Esophagus squamous epithelium (tissue), 4 donors: ENCODE measurements at regions not wholly inside any gene's neighbourhood (a gene's known extent, or its start where the extent isn't known, plus 50 kb on each side); places are given as distances from the start of the nearest gene placed in this dataset.

Experiments
- POLR2A ChIP-seq, 4 donors: fragments of 450-650 bp; IDR thresholded peaks; one replicate each; pipeline ENCODE4 v1.6.1; 2017; ENCODE audit warnings: antibody characterized with exemption in 4 of 4, mild to moderate bottlenecking in 4 of 4, moderate library complexity in 3 of 4
- TF ChIP-seq, protein P1 (sequence below), 6 experiments: fragments of 450-650 bp in 4 of 6; fragments of 200-600 bp in 2 of 6; sonication (generic) in 2 of 6; IDR thresholded peaks; one replicate each; pipeline ENCODE4 v1.5.1; 2016 to 2019; ENCODE audit warnings: antibody characterized with exemption in 6 of 6, mild to moderate bottlenecking in 4 of 6, moderate library complexity in 4 of 6

DNA sequence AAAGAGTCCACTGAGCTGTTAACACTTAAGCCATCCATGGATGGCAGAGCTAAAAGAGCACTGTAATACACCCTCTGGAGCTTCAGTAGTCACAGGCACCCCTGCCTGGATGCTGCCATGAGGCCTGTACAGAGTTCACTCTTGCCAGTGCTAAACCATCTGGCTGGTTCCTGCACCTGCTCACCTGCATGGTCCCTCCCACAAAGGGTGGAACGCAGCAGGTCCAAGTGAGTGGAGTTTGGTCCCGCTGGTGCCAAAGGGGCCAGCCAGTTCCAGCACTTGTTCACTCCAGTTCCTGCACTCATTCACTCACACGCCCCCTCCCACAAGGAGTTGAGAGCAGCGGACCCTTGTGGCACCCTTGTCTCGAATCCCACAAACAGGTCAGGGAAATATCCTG is 503.5 kb downstream of the HACE1 start:
- TF ChIP-seq POLR2A (IDR thresholded peaks at IDR 0.05): no peak
- TF ChIP-seq, protein P1, sequence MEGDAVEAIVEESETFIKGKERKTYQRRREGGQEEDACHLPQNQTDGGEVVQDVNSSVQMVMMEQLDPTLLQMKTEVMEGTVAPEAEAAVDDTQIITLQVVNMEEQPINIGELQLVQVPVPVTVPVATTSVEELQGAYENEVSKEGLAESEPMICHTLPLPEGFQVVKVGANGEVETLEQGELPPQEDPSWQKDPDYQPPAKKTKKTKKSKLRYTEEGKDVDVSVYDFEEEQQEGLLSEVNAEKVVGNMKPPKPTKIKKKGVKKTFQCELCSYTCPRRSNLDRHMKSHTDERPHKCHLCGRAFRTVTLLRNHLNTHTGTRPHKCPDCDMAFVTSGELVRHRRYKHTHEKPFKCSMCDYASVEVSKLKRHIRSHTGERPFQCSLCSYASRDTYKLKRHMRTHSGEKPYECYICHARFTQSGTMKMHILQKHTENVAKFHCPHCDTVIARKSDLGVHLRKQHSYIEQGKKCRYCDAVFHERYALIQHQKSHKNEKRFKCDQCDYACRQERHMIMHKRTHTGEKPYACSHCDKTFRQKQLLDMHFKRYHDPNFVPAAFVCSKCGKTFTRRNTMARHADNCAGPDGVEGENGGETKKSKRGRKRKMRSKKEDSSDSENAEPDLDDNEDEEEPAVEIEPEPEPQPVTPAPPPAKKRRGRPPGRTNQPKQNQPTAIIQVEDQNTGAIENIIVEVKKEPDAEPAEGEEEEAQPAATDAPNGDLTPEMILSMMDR (IDR thresholded peaks at IDR 0.05): no peak
